GM18507 (cell line): ENCODE measurements at regions not wholly inside any gene's neighbourhood (a gene's known extent, or its start where the extent isn't known, plus 50 kb on each side); places are given as distances from the start of the nearest gene placed in this dataset.
A peak's percentile ranks its signal among the peaks of the same experiment; 100 is the strongest.
"Not testable (repeated sequence)": the region's sequence is repeated elsewhere in the genome, so short reads cannot be mapped to it uniquely, and the experiment has no call there.

Source experiments
- DNase-seq: peaks from one replicate; pipeline ENCODE4 v3.0.0; 2011; ENCODE audit warnings: low read depth; ENCODE audit not compliant: insufficient read length; ENCODE audit errors: extremely low spot score
- FAIRE-seq: peaks from 2 replicates; lab custom pipeline; 2011; peaks lifted over from hg19 to GRCh38; lab: Jason Lieb, UNC

GRCh38 chr3:70466096-70466495, 153.7 kb upstream of the MDFIC2 start:
- FAIRE-seq = no peak
- no peak for DNase-seq

- DNase-seq (no peak), FAIRE-seq (no peak)
These were observed 152.4 kb upstream of the MDFIC2 start for GRCh38 chr3:70464876-70465275.

GRCh38 chr3:70464465-70464864, 152.0 kb upstream of the MDFIC2 start:
- DNase-seq (no peak), FAIRE-seq (no peak)

GRCh38 chr3:70450220-70450619, 137.8 kb upstream of the MDFIC2 start:
- DNase-seq, FAIRE-seq: not testable (repeated sequence)

GRCh38 chr3:70435422-70435821, 123.0 kb upstream of the MDFIC2 start:
- not testable (repeated sequence) for DNase-seq, FAIRE-seq

GRCh38 chr3:70433091-70433490, 120.7 kb upstream of the MDFIC2 start:
- FAIRE-seq (no peak), DNase-seq (no peak)

- no peak for FAIRE-seq
These were observed 119.5 kb upstream of the MDFIC2 start for GRCh38 chr3:70431911-70432310.

GRCh38 chr3:70426071-70426470, 113.6 kb upstream of the MDFIC2 start:
- no peak for FAIRE-seq
- no peak for DNase-seq

More at GRCh38 chr3:70431911-70432310, 119.5 kb upstream of the MDFIC2 start:
- DNase-seq = no peak

- no peak for FAIRE-seq
- DNase-seq = no peak
These were observed 109.1 kb upstream of the MDFIC2 start for GRCh38 chr3:70421506-70421905.

GRCh38 chr3:70409018-70409417, 96.6 kb upstream of the MDFIC2 start:
- FAIRE-seq = no peak

GRCh38 chr3:70400194-70400593, 87.8 kb upstream of the MDFIC2 start:
- FAIRE-seq (no peak), DNase-seq (no peak)

More at GRCh38 chr3:70409018-70409417, 96.6 kb upstream of the MDFIC2 start:
- DNase-seq = no peak

- DNase-seq (no peak), FAIRE-seq (no peak)
These were observed 81.6 kb upstream of the MDFIC2 start for GRCh38 chr3:70393881-70394612.

GRCh38 chr3:70392227-70392626, 79.8 kb upstream of the MDFIC2 start:
- DNase-seq (no peak), FAIRE-seq (no peak)

GRCh38 chr3:70387889-70388288, 75.5 kb upstream of the MDFIC2 start:
- DNase-seq (no peak), FAIRE-seq (peak; percentile 53)

- FAIRE-seq (no peak), DNase-seq (no peak)
These were observed 74.4 kb upstream of the MDFIC2 start for GRCh38 chr3:70386846-70387245.

- FAIRE-seq (no peak), DNase-seq (no peak)
These were observed 73.6 kb upstream of the MDFIC2 start for GRCh38 chr3:70386043-70386442.

- peak; percentile 78 for FAIRE-seq
- no peak for DNase-seq
These were observed 71.0 kb upstream of the MDFIC2 start for GRCh38 chr3:70383360-70383831.

GRCh38 chr3:70374179-70374578, 61.7 kb upstream of the MDFIC2 start:
- DNase-seq (no peak), FAIRE-seq (no peak)
